Caco-2 (cell line): ENCODE measurements at regions not wholly inside any gene's neighbourhood (a gene's known extent, or its start where the extent isn't known, plus 50 kb on each side); places are given as distances from the start of the nearest gene placed in this dataset.

Experiments used
- BruUV-seq: library from RNA; stranded (reverse); fragments of 400-500 nt; replicated peaks from 2 replicates; lab custom pipeline; 2021; lab: Mats Ljungman, UMichigan
- CTCF ChIA-PET: fragments of 300-600 bp; sonication (Branson Sonifier 250); formaldehyde crosslinking; loops from one replicate; lab custom pipeline; 2022; ENCODE audit warnings: antibody characterized with exemption; lab: Charles Lee
- POLR2A ChIA-PET: fragments of 300-600 bp; sonication (Branson Sonifier 250); formaldehyde crosslinking; loops from one replicate; lab custom pipeline; 2022; ENCODE audit warnings: antibody characterized with exemption; lab: Charles Lee
- DNase-seq, 2 experiments: peaks; one replicate each; pipeline versions ENCODE4 v3.0.0 to v3.0.0-alpha.2; 2020 to 2022
- H3K27me3 ChIP-seq: replicated peaks from 2 replicates; pipeline ENCODE4 v1.6.0; 2011; ENCODE audit warnings: low read length; ENCODE audit not compliant: control insufficient read depth, insufficient read depth
- H3K36me3 ChIP-seq: 2 replicates; pipeline ENCODE4 v1.5.1; 2011; ENCODE audit warnings: low read length; ENCODE audit not compliant: control insufficient read depth, insufficient read depth
- H3K4me1 ChIP-seq: fragments of 250-450 bp; sonication (Bioruptor Pico); 2 replicates; pipeline ENCODE4 v1.5.1; 2020; ENCODE audit warnings: mild to moderate bottlenecking
- H3K4me3 ChIP-seq: 2 replicates; pipeline ENCODE4 v1.5.1; 2011; ENCODE audit warnings: low read depth, mild to moderate bottlenecking, control low read depth, low read length
- H3K9me3 ChIP-seq: fragments of 250-450 bp; sonication (Bioruptor Pico); 2 replicates; pipeline ENCODE4 v1.5.1; 2020; ENCODE audit warnings: mild to moderate bottlenecking, moderate library complexity
- H3K27ac Mint-ChIP-seq: one replicate; pipeline ENCODE4 v1.8.0; 2022; ENCODE audit warnings: mixed read lengths; ENCODE audit not compliant: unreplicated experiment
- H3K27me3 Mint-ChIP-seq: one replicate; pipeline ENCODE4 v1.8.0; 2022; ENCODE audit warnings: mixed read lengths; ENCODE audit not compliant: insufficient read depth, unreplicated experiment
- H3K36me3 Mint-ChIP-seq: one replicate; pipeline ENCODE4 v1.8.0; 2022; ENCODE audit warnings: mild to moderate bottlenecking, mixed read lengths; ENCODE audit not compliant: insufficient read depth, unreplicated experiment
- H3K4me1 Mint-ChIP-seq: one replicate; pipeline ENCODE4 v1.8.0; 2022; ENCODE audit warnings: low read depth, mixed read lengths; ENCODE audit not compliant: unreplicated experiment
- H3K4me3 Mint-ChIP-seq: one replicate; pipeline ENCODE4 v1.8.0; 2022; ENCODE audit warnings: mild to moderate bottlenecking, moderate library complexity, mixed read lengths; ENCODE audit not compliant: unreplicated experiment
- H3K9me3 Mint-ChIP-seq: one replicate; pipeline ENCODE4 v1.8.0; 2022; ENCODE audit warnings: mixed read lengths; ENCODE audit not compliant: unreplicated experiment
- intact Hi-C: fragments of 100-400 bp; cut with micrococcal nuclease; formaldehyde crosslinking; loops from one replicate; pipeline ENCODE4 v1.10.0; 2022; ENCODE audit not compliant: unreplicated experiment
- TF ChIP-seq, protein P1 (sequence below), 2 experiments: fragments of 200-600 bp in 1 of 2; IDR thresholded peaks; 1 replicate in 1 of 2; 2 replicates in 1 of 2; pipeline versions ENCODE4 v1.5.1 to v1.8.0; 2011 to 2022; ENCODE audit warnings: antibody characterized with exemption in 1 of 2, control low read depth in 1 of 2, inconsistent platforms in 1 of 2, low read depth in 1 of 2, low read length in 1 of 2, mild to moderate bottlenecking in 1 of 2, moderate library complexity in 1 of 2; ENCODE audit not compliant: insufficient read depth in 1 of 2, severe bottlenecking in 1 of 2, unreplicated experiment in 1 of 2

DNA sequence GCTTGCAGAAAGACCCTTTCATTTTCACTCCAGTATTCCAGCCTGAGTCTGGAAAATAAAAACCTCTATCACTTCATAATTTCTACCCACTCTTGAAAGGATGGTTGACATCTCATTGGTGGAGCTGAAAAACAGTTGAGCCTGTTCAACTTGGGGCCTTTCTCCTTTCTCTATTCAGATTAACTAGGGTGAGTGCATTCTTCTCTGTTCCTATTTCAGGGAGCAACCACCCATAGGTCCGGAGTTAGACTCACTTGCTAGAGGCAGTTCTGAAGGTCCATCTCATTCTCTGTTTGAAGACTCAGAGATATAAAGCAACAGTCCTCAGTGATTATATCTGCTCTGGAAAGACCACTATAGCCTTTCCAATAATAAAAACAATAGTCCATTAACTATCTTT lies 167.9 kb upstream of the SPOPL start:
- TF ChIP-seq, protein P1, sequence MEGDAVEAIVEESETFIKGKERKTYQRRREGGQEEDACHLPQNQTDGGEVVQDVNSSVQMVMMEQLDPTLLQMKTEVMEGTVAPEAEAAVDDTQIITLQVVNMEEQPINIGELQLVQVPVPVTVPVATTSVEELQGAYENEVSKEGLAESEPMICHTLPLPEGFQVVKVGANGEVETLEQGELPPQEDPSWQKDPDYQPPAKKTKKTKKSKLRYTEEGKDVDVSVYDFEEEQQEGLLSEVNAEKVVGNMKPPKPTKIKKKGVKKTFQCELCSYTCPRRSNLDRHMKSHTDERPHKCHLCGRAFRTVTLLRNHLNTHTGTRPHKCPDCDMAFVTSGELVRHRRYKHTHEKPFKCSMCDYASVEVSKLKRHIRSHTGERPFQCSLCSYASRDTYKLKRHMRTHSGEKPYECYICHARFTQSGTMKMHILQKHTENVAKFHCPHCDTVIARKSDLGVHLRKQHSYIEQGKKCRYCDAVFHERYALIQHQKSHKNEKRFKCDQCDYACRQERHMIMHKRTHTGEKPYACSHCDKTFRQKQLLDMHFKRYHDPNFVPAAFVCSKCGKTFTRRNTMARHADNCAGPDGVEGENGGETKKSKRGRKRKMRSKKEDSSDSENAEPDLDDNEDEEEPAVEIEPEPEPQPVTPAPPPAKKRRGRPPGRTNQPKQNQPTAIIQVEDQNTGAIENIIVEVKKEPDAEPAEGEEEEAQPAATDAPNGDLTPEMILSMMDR (IDR thresholded peaks at IDR 0.05; ENCODE audit: insufficient read depth in 1 of 2, low read depth in 1 of 2, low read length in 1 of 2, severe bottlenecking in 1 of 2, unreplicated experiment in 1 of 2), result no peak
- no peak overlapping the region for H3K27ac Mint-ChIP-seq

DNA sequence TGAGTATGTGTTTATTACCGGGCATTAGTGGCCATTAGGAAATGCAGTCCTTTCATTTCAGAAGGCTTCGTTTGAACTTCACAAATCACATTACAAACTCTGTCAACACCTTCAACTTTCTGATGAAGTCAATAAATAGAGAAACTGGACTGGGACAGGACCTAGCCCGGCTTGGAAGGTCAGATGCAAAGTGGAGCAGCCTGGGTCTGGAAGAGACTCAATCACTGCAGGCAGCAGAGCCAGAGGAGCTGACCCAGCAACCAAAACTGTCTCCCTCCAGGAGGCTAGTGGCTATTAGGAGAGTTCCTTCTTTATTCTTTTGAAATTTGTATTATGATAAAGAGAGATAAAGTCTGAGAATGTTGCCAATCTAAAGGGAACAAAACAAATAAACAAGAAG lies 167.2 kb upstream of the SPOPL start:
- H3K36me3 ChIP-seq, result no peaks in the 10 kb centered on the region
- no peak for DNase-seq
- H3K4me1 Mint-ChIP-seq, result peaks cover 11% of the 10 kb centered on the region
- no peaks in the 10 kb centered on the region for H3K36me3 Mint-ChIP-seq
- H3K27me3 Mint-ChIP-seq, result no peaks in the 10 kb centered on the region
- no peaks in the 10 kb centered on the region for H3K27me3 ChIP-seq
- BruUV-seq, result no TSS peak
- no peaks in the 10 kb centered on the region for H3K9me3 Mint-ChIP-seq
- no peak overlapping the region for H3K4me3 ChIP-seq
- H3K9me3 ChIP-seq, result no peaks in the 10 kb centered on the region
- H3K27ac Mint-ChIP-seq, result no peak overlapping the region
- H3K4me3 Mint-ChIP-seq, result no peak overlapping the region
- intact Hi-C loops, result no loop called here
- ChIA-PET CTCF (no interaction called here), POLR2A (no interaction called here)
- H3K4me1 ChIP-seq, result no peaks in the 10 kb centered on the region
- TF ChIP-seq, protein P1 (IDR thresholded peaks at IDR 0.05; ENCODE audit: insufficient read depth in 1 of 2, low read depth in 1 of 2, low read length in 1 of 2, severe bottlenecking in 1 of 2, unreplicated experiment in 1 of 2), result no peak

More for the DNA sequence above, 167.9 kb upstream of the SPOPL start:
- Mint-ChIP-seq H3K4me1 (peaks cover 17% of the 10 kb centered on the region), H3K27me3 (no peaks in the 10 kb centered on the region), H3K36me3 (no peaks in the 10 kb centered on the region), H3K4me3 (no peak overlapping the region), H3K9me3 (no peaks in the 10 kb centered on the region)
- Histone ChIP-seq H3K27me3 (no peaks in the 10 kb centered on the region), H3K4me3 (no peak overlapping the region), H3K9me3 (no peaks in the 10 kb centered on the region), H3K4me1 (0 out of 2 replicates have a peak, but pooled peaks cover 4% of the 10 kb centered on the region), H3K36me3 (no peaks in the 10 kb centered on the region)
- ChIA-PET POLR2A (no interaction called here), CTCF (no interaction called here)
- no TSS peak for BruUV-seq
- DNase-seq, result no peak
- intact Hi-C loops, result no loop called here

DNA sequence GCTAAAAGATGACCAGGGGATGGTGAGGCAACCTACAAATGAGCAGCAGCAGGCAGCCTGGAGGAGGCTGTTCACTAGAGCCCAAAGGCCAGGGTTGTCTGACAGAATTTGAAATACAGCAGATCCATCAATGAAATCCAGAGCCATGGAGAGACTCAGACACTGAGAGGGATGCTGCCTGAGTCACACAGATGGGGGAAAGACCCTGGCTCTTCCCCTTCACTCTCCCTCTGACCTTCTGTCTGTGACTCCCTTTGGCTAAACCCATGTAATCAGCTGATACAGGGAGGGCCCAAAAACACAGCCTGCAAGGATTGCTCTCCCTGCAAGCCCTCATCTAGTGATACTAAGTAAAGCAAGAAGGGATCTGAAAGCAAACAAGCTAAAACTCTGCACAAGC lies 166.5 kb upstream of the SPOPL start:
- H3K4me1 Mint-ChIP-seq, result peaks cover 6% of the 10 kb centered on the region
- no peaks in the 10 kb centered on the region for H3K27me3 Mint-ChIP-seq
- BruUV-seq, result no TSS peak
- no peak overlapping the region for H3K4me3 Mint-ChIP-seq
- no peaks in the 10 kb centered on the region for H3K36me3 Mint-ChIP-seq
- H3K9me3 Mint-ChIP-seq, result no peaks in the 10 kb centered on the region
- intact Hi-C loops, result no loop called here
- ChIA-PET CTCF (no interaction called here), POLR2A (no interaction called here)
- no peaks in the 10 kb centered on the region for H3K36me3 ChIP-seq
- H3K4me3 ChIP-seq, result no peak overlapping the region
- no peaks in the 10 kb centered on the region for H3K27me3 ChIP-seq
- no peaks in the 10 kb centered on the region for H3K9me3 ChIP-seq
- H3K4me1 ChIP-seq, result no peaks in the 10 kb centered on the region
- no peak for DNase-seq
- no peak overlapping the region for H3K27ac Mint-ChIP-seq
- TF ChIP-seq, protein P1 (IDR thresholded peaks at IDR 0.05; ENCODE audit: insufficient read depth in 1 of 2, low read depth in 1 of 2, low read length in 1 of 2, severe bottlenecking in 1 of 2, unreplicated experiment in 1 of 2), result no peak
